ENCODE measurements at regions not wholly inside any gene's neighbourhood (a gene's known extent, or its start where the extent isn't known, plus 50 kb on each side); places are given as distances from the start of the nearest gene placed in this dataset.

GRCh38 chr13:107678075-107678689, 537.2 kb downstream of the LIG4 start:
- no peaks in the 10 kb centered on the region for H3K36me3 ChIP-seq (ENCODE audit: insufficient read depth, low read length)
- no peak overlapping the region for H3K9ac ChIP-seq (ENCODE audit: insufficient read length)
- H3K4me3 ChIP-seq: no peak overlapping the region
- DNase-seq (ENCODE audit: low read depth, low spot score): no peak
- H3K9me3 ChIP-seq (ENCODE audit: low read depth, low read length): no peaks in the 10 kb centered on the region
- TF ChIP-seq POLR2AphosphoS5 (IDR thresholded peaks at IDR 0.05; ENCODE audit: borderline replicate concordance, low read depth, low read length): no peak
- no peak for TF ChIP-seq EZH2 (IDR thresholded peaks at IDR 0.05)
- no peak for TF ChIP-seq FOXP2 (optimal IDR thresholded peaks at IDR 0.05; ENCODE audit: control extremely low read depth, extremely low read length, insufficient read depth)
- no peak overlapping the region for H3K27ac ChIP-seq

GRCh38 chr13:107675847-107676550, 539.3 kb downstream of the LIG4 start:
- H3K9me3 ChIP-seq (ENCODE audit: low read depth, low read length): no peaks in the 10 kb centered on the region
- H3K9ac ChIP-seq (ENCODE audit: insufficient read length): no peak overlapping the region
- H3K36me3 ChIP-seq (ENCODE audit: insufficient read depth, low read length): no peaks in the 10 kb centered on the region
- TF ChIP-seq POLR2AphosphoS5 (IDR thresholded peaks at IDR 0.05; ENCODE audit: borderline replicate concordance, low read depth, low read length) (no peak), EZH2 (IDR thresholded peaks at IDR 0.05) (no peak), FOXP2 (optimal IDR thresholded peaks at IDR 0.05; ENCODE audit: control extremely low read depth, extremely low read length, insufficient read depth) (no peak)
- H3K27ac ChIP-seq: no peak overlapping the region
- no peak overlapping the region for H3K4me3 ChIP-seq
- DNase-seq (ENCODE audit: low read depth, low spot score): no peak

GRCh38 chr13:107669391-107669993, 545.8 kb downstream of the LIG4 start:
- no peak overlapping the region for H3K4me3 ChIP-seq
- no peak overlapping the region for H3K27ac ChIP-seq
- no peaks in the 10 kb centered on the region for H3K9me3 ChIP-seq (ENCODE audit: low read depth, low read length)
- TF ChIP-seq EZH2 (IDR thresholded peaks at IDR 0.05) (no peak), FOXP2 (optimal IDR thresholded peaks at IDR 0.05; ENCODE audit: control extremely low read depth, extremely low read length, insufficient read depth) (no peak), POLR2AphosphoS5 (IDR thresholded peaks at IDR 0.05; ENCODE audit: borderline replicate concordance, low read depth, low read length) (no peak)
- H3K9ac ChIP-seq (ENCODE audit: insufficient read length): no peak overlapping the region
- H3K36me3 ChIP-seq (ENCODE audit: insufficient read depth, low read length): no peaks in the 10 kb centered on the region
- DNase-seq (ENCODE audit: low read depth, low spot score): no peak

- H3K4me3 ChIP-seq: no peak overlapping the region
- TF ChIP-seq EZH2 (IDR thresholded peaks at IDR 0.05): no peak
- TF ChIP-seq FOXP2 (optimal IDR thresholded peaks at IDR 0.05; ENCODE audit: control extremely low read depth, extremely low read length, insufficient read depth): no peak
- no peak for TF ChIP-seq POLR2AphosphoS5 (IDR thresholded peaks at IDR 0.05; ENCODE audit: borderline replicate concordance, low read depth, low read length)
- H3K36me3 ChIP-seq (ENCODE audit: insufficient read depth, low read length): no peaks in the 10 kb centered on the region
- no peaks in the 10 kb centered on the region for H3K9me3 ChIP-seq (ENCODE audit: low read depth, low read length)
- no peak overlapping the region for H3K27ac ChIP-seq
- no peak for DNase-seq (ENCODE audit: low read depth, low spot score)
- no peak overlapping the region for H3K9ac ChIP-seq (ENCODE audit: insufficient read length)
Measured at GRCh38 chr13:107665926-107666458, 549.3 kb downstream of the LIG4 start.

GRCh38 chr13:107650081-107650701, 565.1 kb downstream of the LIG4 start:
- H3K4me3 ChIP-seq: no peak overlapping the region
- TF ChIP-seq POLR2AphosphoS5 (IDR thresholded peaks at IDR 0.05; ENCODE audit: borderline replicate concordance, low read depth, low read length) (no peak), FOXP2 (optimal IDR thresholded peaks at IDR 0.05; ENCODE audit: control extremely low read depth, extremely low read length, insufficient read depth) (no peak)
- H3K9me3 ChIP-seq (ENCODE audit: low read depth, low read length): no peaks in the 10 kb centered on the region
- no peak overlapping the region for H3K27ac ChIP-seq
- no peak overlapping the region for H3K9ac ChIP-seq (ENCODE audit: insufficient read length)
- H3K36me3 ChIP-seq (ENCODE audit: insufficient read depth, low read length): no peaks in the 10 kb centered on the region
- DNase-seq (ENCODE audit: low read depth, low spot score): no peak

GRCh38 chr13:107649079-107649478, 566.3 kb downstream of the LIG4 start:
- no peak for TF ChIP-seq FOXP2 (optimal IDR thresholded peaks at IDR 0.05; ENCODE audit: control extremely low read depth, extremely low read length, insufficient read depth)
- TF ChIP-seq EZH2 (IDR thresholded peaks at IDR 0.05): no peak
- TF ChIP-seq POLR2AphosphoS5 (IDR thresholded peaks at IDR 0.05; ENCODE audit: borderline replicate concordance, low read depth, low read length): no peak
- Histone ChIP-seq H3K36me3 (ENCODE audit: insufficient read depth, low read length) (no peaks in the 10 kb centered on the region), H3K27ac (no peak overlapping the region), H3K9me3 (ENCODE audit: low read depth, low read length) (no peaks in the 10 kb centered on the region), H3K4me3 (no peak overlapping the region), H3K9ac (ENCODE audit: insufficient read length) (no peak overlapping the region)
- no peak for DNase-seq (ENCODE audit: low read depth, low spot score)

GRCh38 chr13:107644136-107644535, 571.2 kb downstream of the LIG4 start:
- TF ChIP-seq EZH2 (IDR thresholded peaks at IDR 0.05) (no peak), FOXP2 (optimal IDR thresholded peaks at IDR 0.05; ENCODE audit: control extremely low read depth, extremely low read length, insufficient read depth) (no peak), POLR2AphosphoS5 (IDR thresholded peaks at IDR 0.05; ENCODE audit: borderline replicate concordance, low read depth, low read length) (no peak)
- DNase-seq (ENCODE audit: low read depth, low spot score): no peak
- Histone ChIP-seq H3K9me3 (ENCODE audit: low read depth, low read length) (no peaks in the 10 kb centered on the region), H3K27ac (no peak overlapping the region), H3K36me3 (ENCODE audit: insufficient read depth, low read length) (no peaks in the 10 kb centered on the region), H3K9ac (ENCODE audit: insufficient read length) (no peak overlapping the region), H3K4me3 (no peak overlapping the region)

GRCh38 chr13:107643615-107644014, 571.7 kb downstream of the LIG4 start:
- no peaks in the 10 kb centered on the region for H3K9me3 ChIP-seq (ENCODE audit: low read depth, low read length)
- H3K36me3 ChIP-seq (ENCODE audit: insufficient read depth, low read length): no peaks in the 10 kb centered on the region
- TF ChIP-seq EZH2 (IDR thresholded peaks at IDR 0.05): no peak
- no peak for TF ChIP-seq POLR2AphosphoS5 (IDR thresholded peaks at IDR 0.05; ENCODE audit: borderline replicate concordance, low read depth, low read length)
- H3K9ac ChIP-seq (ENCODE audit: insufficient read length): no peak overlapping the region
- H3K4me3 ChIP-seq: no peak overlapping the region
- no peak for DNase-seq (ENCODE audit: low read depth, low spot score)
- no peak overlapping the region for H3K27ac ChIP-seq

Data from SK-N-MC (cell line).